ENCODE measurements at regions not wholly inside any gene's neighbourhood (a gene's known extent, or its start where the extent isn't known, plus 50 kb on each side); places are given as distances from the start of the nearest gene placed in this dataset.

- Histone ChIP-seq H3K27me3 (ENCODE audit: control insufficient read depth, insufficient read depth, low read length) (no peaks in the 10 kb centered on the region), H3K4me3 (ENCODE audit: low read depth, low read length) (no peak overlapping the region), H3K9me3 (ENCODE audit: control insufficient read depth, insufficient read depth, low read length) (no peaks in the 10 kb centered on the region), H3K36me3 (ENCODE audit: control insufficient read depth, insufficient read depth, low read length) (no peaks in the 10 kb centered on the region), H3K27ac (ENCODE audit: low read depth, low read length) (no peak overlapping the region), H3K4me1 (ENCODE audit: control insufficient read depth, insufficient read depth, low read length) (no peaks in the 10 kb centered on the region)
- 80% methylated on average over 1 of the region's 3 CpGs for WGBS (ENCODE audit: insufficient coverage)
- DNase-seq (ENCODE audit: low read depth in 4 of 6, low spot score in 6 of 6) = no peak
These were observed 996.1 kb downstream of the PDHA2 start for GRCh38 chr4:96835991-96836390.

- H3K27me3 ChIP-seq (ENCODE audit: control insufficient read depth, insufficient read depth, low read length) = no peaks in the 10 kb centered on the region
- H3K9me3 ChIP-seq (ENCODE audit: control insufficient read depth, insufficient read depth, low read length) = no peaks in the 10 kb centered on the region
- no peaks in the 10 kb centered on the region for H3K4me1 ChIP-seq (ENCODE audit: control insufficient read depth, insufficient read depth, low read length)
- H3K4me3 ChIP-seq (ENCODE audit: low read depth, low read length) = no peak overlapping the region
- H3K36me3 ChIP-seq (ENCODE audit: control insufficient read depth, insufficient read depth, low read length) = no peaks in the 10 kb centered on the region
- no CpG with 5 or more reads among the region's 2 CpGs for WGBS (ENCODE audit: insufficient coverage)
- no peak for DNase-seq (ENCODE audit: low read depth in 4 of 6, low spot score in 6 of 6)
- no peak overlapping the region for H3K27ac ChIP-seq (ENCODE audit: low read depth, low read length)
These were observed 999.5 kb downstream of the PDHA2 start for GRCh38 chr4:96839441-96839840.

- H3K36me3 ChIP-seq (ENCODE audit: control insufficient read depth, insufficient read depth, low read length) = no peaks in the 10 kb centered on the region
- WGBS (ENCODE audit: insufficient coverage) = no CpG with 5 or more reads among the region's 2 CpGs
- H3K27ac ChIP-seq (ENCODE audit: low read depth, low read length) = no peak overlapping the region
- H3K9me3 ChIP-seq (ENCODE audit: control insufficient read depth, insufficient read depth, low read length) = no peaks in the 10 kb centered on the region
- H3K4me1 ChIP-seq (ENCODE audit: control insufficient read depth, insufficient read depth, low read length) = no peaks in the 10 kb centered on the region
- DNase-seq (ENCODE audit: low read depth in 4 of 6, low spot score in 6 of 6) = peak in 1 of 6 donors; percentile 55
- H3K4me3 ChIP-seq (ENCODE audit: low read depth, low read length) = no peak overlapping the region
- no peaks in the 10 kb centered on the region for H3K27me3 ChIP-seq (ENCODE audit: control insufficient read depth, insufficient read depth, low read length)
These were observed 1001.9 kb downstream of the PDHA2 start for GRCh38 chr4:96841801-96842200.

- Histone ChIP-seq H3K27ac (ENCODE audit: low read depth, low read length) (no peak overlapping the region), H3K4me1 (ENCODE audit: control insufficient read depth, insufficient read depth, low read length) (no peaks in the 10 kb centered on the region), H3K27me3 (ENCODE audit: control insufficient read depth, insufficient read depth, low read length) (no peaks in the 10 kb centered on the region), H3K9me3 (ENCODE audit: control insufficient read depth, insufficient read depth, low read length) (no peaks in the 10 kb centered on the region), H3K36me3 (ENCODE audit: control insufficient read depth, insufficient read depth, low read length) (no peaks in the 10 kb centered on the region), H3K4me3 (ENCODE audit: low read depth, low read length) (no peak overlapping the region)
- no CpG with 5 or more reads among the region's 1 CpG for WGBS (ENCODE audit: insufficient coverage)
- DNase-seq (ENCODE audit: low read depth in 4 of 6, low spot score in 6 of 6) = no peak
These were observed 1005.1 kb downstream of the PDHA2 start for GRCh38 chr4:96844858-96845490.

- Histone ChIP-seq H3K27me3 (ENCODE audit: control insufficient read depth, insufficient read depth, low read length) (no peaks in the 10 kb centered on the region), H3K9me3 (ENCODE audit: control insufficient read depth, insufficient read depth, low read length) (no peaks in the 10 kb centered on the region), H3K4me3 (ENCODE audit: low read depth, low read length) (no peak overlapping the region), H3K36me3 (ENCODE audit: control insufficient read depth, insufficient read depth, low read length) (no peaks in the 10 kb centered on the region), H3K4me1 (ENCODE audit: control insufficient read depth, insufficient read depth, low read length) (no peaks in the 10 kb centered on the region), H3K27ac (ENCODE audit: low read depth, low read length) (no peak overlapping the region)
- DNase-seq (ENCODE audit: low read depth in 4 of 6, low spot score in 6 of 6) = no peak
- WGBS (ENCODE audit: insufficient coverage) = 100% methylated on average over 1 of the region's 2 CpGs
These were observed 1005.9 kb downstream of the PDHA2 start for GRCh38 chr4:96845819-96846218.

- Histone ChIP-seq H3K27me3 (ENCODE audit: control insufficient read depth, insufficient read depth, low read length) (no peaks in the 10 kb centered on the region), H3K9me3 (ENCODE audit: control insufficient read depth, insufficient read depth, low read length) (peaks cover 2% of the 10 kb centered on the region), H3K4me3 (ENCODE audit: low read depth, low read length) (no peak overlapping the region), H3K4me1 (ENCODE audit: control insufficient read depth, insufficient read depth, low read length) (no peaks in the 10 kb centered on the region), H3K27ac (ENCODE audit: low read depth, low read length) (no peak overlapping the region), H3K36me3 (ENCODE audit: control insufficient read depth, insufficient read depth, low read length) (no peaks in the 10 kb centered on the region)
- DNase-seq (ENCODE audit: low read depth in 4 of 6, low spot score in 6 of 6) = no peak
- no CpG with 5 or more reads among the region's 1 CpG for WGBS (ENCODE audit: insufficient coverage)
These were observed 1034.8 kb downstream of the PDHA2 start for GRCh38 chr4:96874657-96875056.

GRCh38 chr4:96879527-96879926, 1039.6 kb downstream of the PDHA2 start:
- DNase-seq (ENCODE audit: low read depth in 4 of 6, low spot score in 6 of 6) = no peak
- H3K36me3 ChIP-seq (ENCODE audit: control insufficient read depth, insufficient read depth, low read length) = no peaks in the 10 kb centered on the region
- WGBS (ENCODE audit: insufficient coverage) = 78% methylated on average over 1 of the region's 2 CpGs
- no peak overlapping the region for H3K27ac ChIP-seq (ENCODE audit: low read depth, low read length)
- no peaks in the 10 kb centered on the region for H3K4me1 ChIP-seq (ENCODE audit: control insufficient read depth, insufficient read depth, low read length)
- no peak overlapping the region for H3K4me3 ChIP-seq (ENCODE audit: low read depth, low read length)
- peaks cover 2% of the 10 kb centered on the region for H3K9me3 ChIP-seq (ENCODE audit: control insufficient read depth, insufficient read depth, low read length)
- H3K27me3 ChIP-seq (ENCODE audit: control insufficient read depth, insufficient read depth, low read length) = no peaks in the 10 kb centered on the region

- Histone ChIP-seq H3K27ac (ENCODE audit: low read depth, low read length) (no peak overlapping the region), H3K36me3 (ENCODE audit: control insufficient read depth, insufficient read depth, low read length) (no peaks in the 10 kb centered on the region), H3K4me1 (ENCODE audit: control insufficient read depth, insufficient read depth, low read length) (no peaks in the 10 kb centered on the region), H3K27me3 (ENCODE audit: control insufficient read depth, insufficient read depth, low read length) (no peaks in the 10 kb centered on the region), H3K9me3 (ENCODE audit: control insufficient read depth, insufficient read depth, low read length) (no peaks in the 10 kb centered on the region), H3K4me3 (ENCODE audit: low read depth, low read length) (no peak overlapping the region)
- no peak for DNase-seq (ENCODE audit: low read depth in 4 of 6, low spot score in 6 of 6)
- 74% methylated on average over 2 of the region's 3 CpGs for WGBS (ENCODE audit: insufficient coverage)
These were observed 1048.0 kb downstream of the PDHA2 start for GRCh38 chr4:96887857-96888256.

GRCh38 chr4:96894621-96895020, 1054.7 kb downstream of the PDHA2 start:
- no peak for DNase-seq (ENCODE audit: low read depth in 4 of 6, low spot score in 6 of 6)
- no peak overlapping the region for H3K27ac ChIP-seq (ENCODE audit: low read depth, low read length)
- no CpG with 5 or more reads among the region's 2 CpGs for WGBS (ENCODE audit: insufficient coverage)
- H3K4me1 ChIP-seq (ENCODE audit: control insufficient read depth, insufficient read depth, low read length) = no peaks in the 10 kb centered on the region
- H3K27me3 ChIP-seq (ENCODE audit: control insufficient read depth, insufficient read depth, low read length) = no peaks in the 10 kb centered on the region
- H3K4me3 ChIP-seq (ENCODE audit: low read depth, low read length) = no peak overlapping the region
- H3K9me3 ChIP-seq (ENCODE audit: control insufficient read depth, insufficient read depth, low read length) = no peaks in the 10 kb centered on the region
- no peaks in the 10 kb centered on the region for H3K36me3 ChIP-seq (ENCODE audit: control insufficient read depth, insufficient read depth, low read length)

GRCh38 chr4:96895826-96896225, 1055.9 kb downstream of the PDHA2 start:
- Histone ChIP-seq H3K27me3 (ENCODE audit: control insufficient read depth, insufficient read depth, low read length) (no peaks in the 10 kb centered on the region), H3K36me3 (ENCODE audit: control insufficient read depth, insufficient read depth, low read length) (no peaks in the 10 kb centered on the region), H3K9me3 (ENCODE audit: control insufficient read depth, insufficient read depth, low read length) (no peaks in the 10 kb centered on the region), H3K27ac (ENCODE audit: low read depth, low read length) (no peak overlapping the region), H3K4me3 (ENCODE audit: low read depth, low read length) (no peak overlapping the region), H3K4me1 (ENCODE audit: control insufficient read depth, insufficient read depth, low read length) (no peaks in the 10 kb centered on the region)
- no peak for DNase-seq (ENCODE audit: low read depth in 4 of 6, low spot score in 6 of 6)
- no CpG with 5 or more reads among the region's 1 CpG for WGBS (ENCODE audit: insufficient coverage)

Data from spinal cord (tissue), 9 donors.